IPS DF 4.7 (cell line): ENCODE measurements at regions not wholly inside any gene's neighbourhood (a gene's known extent, or its start where the extent isn't known, plus 50 kb on each side); places are given as distances from the start of the nearest gene placed in this dataset.

ENCODE experiments used
- DNase-seq: peaks from one replicate; pipeline ENCODE4 v3.0.0-alpha.2; 2013; ENCODE audit warnings: low spot score; ENCODE audit errors: extremely low read depth

GRCh38 chr1:13968361-13968760, 268.4 kb downstream of the PRDM2 start:
- DNase-seq: no peak

GRCh38 chr1:13970631-13971247, 270.8 kb downstream of the PRDM2 start:
- DNase-seq: no peak

GRCh38 chr1:13976485-13976884, 276.5 kb downstream of the PRDM2 start:
- DNase-seq: no peak

GRCh38 chr1:13981142-13981541, 281.2 kb downstream of the PRDM2 start:
- DNase-seq: no peak

- no peak for DNase-seq
These were observed 283.4 kb downstream of the PRDM2 start for GRCh38 chr1:13983393-13983792.

GRCh38 chr1:13990939-13991338, 291.0 kb downstream of the PRDM2 start:
- no peak for DNase-seq

- no peak for DNase-seq
These were observed 292.7 kb downstream of the PRDM2 start for GRCh38 chr1:13992489-13993285.

GRCh38 chr1:13994386-13994785, 294.4 kb downstream of the PRDM2 start:
- DNase-seq: no peak

- DNase-seq: no peak
These were observed 296.3 kb downstream of the PRDM2 start for GRCh38 chr1:13996334-13996733.

GRCh38 chr1:14003552-14003951, 303.6 kb downstream of the PRDM2 start:
- DNase-seq: no peak

- no peak for DNase-seq
These were observed 309.6 kb downstream of the PRDM2 start for GRCh38 chr1:14009582-14009981.

GRCh38 chr1:14010476-14010875, 310.5 kb downstream of the PRDM2 start:
- no peak for DNase-seq

- DNase-seq: no peak
These were observed 311.1 kb downstream of the PRDM2 start for GRCh38 chr1:14011132-14011531.

- no peak for DNase-seq
These were observed 311.9 kb downstream of the PRDM2 start for GRCh38 chr1:14011888-14012287.

GRCh38 chr1:14014929-14015328, 314.9 kb downstream of the PRDM2 start:
- DNase-seq: no peak

GRCh38 chr1:14015917-14016316, 315.9 kb downstream of the PRDM2 start:
- DNase-seq: no peak

GRCh38 chr1:14017531-14017961, 317.6 kb downstream of the PRDM2 start:
- no peak for DNase-seq

GRCh38 chr1:14019461-14019860, 319.5 kb downstream of the PRDM2 start:
- no peak for DNase-seq

GRCh38 chr1:14020006-14020405, 320.0 kb downstream of the PRDM2 start:
- no peak for DNase-seq

GRCh38 chr1:14027099-14027498, 327.1 kb downstream of the PRDM2 start:
- no peak for DNase-seq

- no peak for DNase-seq
These were observed 331.5 kb downstream of the PRDM2 start for GRCh38 chr1:14031461-14031860.

GRCh38 chr1:14034506-14034905, 334.5 kb downstream of the PRDM2 start:
- DNase-seq: no peak
